Body of pancreas (tissue), 4 donors: ENCODE measurements at regions not wholly inside any gene's neighbourhood (a gene's known extent, or its start where the extent isn't known, plus 50 kb on each side); places are given as distances from the start of the nearest gene placed in this dataset.

ENCODE experiments used
- ATAC-seq: fragments of 150-250 bp; one replicate; pipeline ENCODE4 v1.9.1; 2016
- DNase-seq, 4 donors: peaks; one replicate each; pipeline ENCODE4 v3.0.0-alpha.2; 2019
- H3K27ac ChIP-seq, 4 donors: fragments of 200-600 bp; sonication (generic); 1 replicate in 3 of 4; 2 replicates in 1 of 4; pipeline versions ENCODE4 v1.5.1 to v1.6.1; 2016 to 2019; ENCODE audit warnings: mild to moderate bottlenecking in 1 of 4, mixed read lengths in 1 of 4, moderate library complexity in 1 of 4
- H3K27me3 ChIP-seq, 2 donors: fragments of 200-600 bp; sonication (generic); one replicate each; pipeline ENCODE4 v1.6.0; 2016; ENCODE audit warnings: mild to moderate bottlenecking in 1 of 2
- H3K36me3 ChIP-seq, 2 donors: fragments of 200-600 bp; sonication (generic); replicated peaks in 1 of 2; 2 replicates each; pipeline ENCODE4 v1.5.1; 2016; ENCODE audit warnings: low read depth in 2 of 2; ENCODE audit not compliant: insufficient read depth in 1 of 2
- H3K4me1 ChIP-seq: fragments of 200-600 bp; sonication (generic); one replicate; pipeline ENCODE4 v1.6.0; 2016
- H3K4me3 ChIP-seq, 2 donors: fragments of 200-600 bp; sonication (generic); 1 replicate in 1 of 2; 2 replicates in 1 of 2; pipeline ENCODE4 v1.5.1; 2016 to 2019
- H3K9me3 ChIP-seq, 3 donors: fragments of 200-600 bp; sonication (generic); 1 replicate in 2 of 3; 2 replicates in 1 of 3; pipeline ENCODE4 v1.5.1; 2016
- CTCF ChIP-seq, 7 experiments: fragments of 450-650 bp in 4 of 7; fragments of 200-600 bp in 3 of 7; sonication (generic) in 3 of 7; IDR thresholded peaks; one replicate each; pipeline ENCODE4 v1.5.1; 2016 to 2019; ENCODE audit warnings: antibody characterized with exemption in 7 of 7
- POLR2A ChIP-seq, 3 donors: fragments of 450-650 bp; IDR thresholded peaks; one replicate each; pipeline ENCODE4 v1.6.1; 2016; ENCODE audit warnings: antibody characterized with exemption in 3 of 3, mild to moderate bottlenecking in 2 of 3
- WGBS, 2 donors: methylation state at CpG; one replicate each; pipeline ENCODE4 v1.1.5; 2017; 5-methylcytosine and 5-hydroxymethylcytosine counted together
- intact Hi-C: fragments of 100-400 bp; cut with DNase I; formaldehyde crosslinking; loops from one replicate; pipeline ENCODE4 v1.15.1; 2023

- no peaks in the 10 kb centered on the region for H3K9me3 ChIP-seq
- TF ChIP-seq POLR2A (IDR thresholded peaks at IDR 0.05) (no peak), CTCF (IDR thresholded peaks at IDR 0.05) (no peak)
- no peak for DNase-seq
- H3K36me3 ChIP-seq: no peaks in the 10 kb centered on the region
- H3K4me1 ChIP-seq: peaks cover 2% of the 10 kb centered on the region
- no peak for ATAC-seq
- H3K27ac ChIP-seq: no peak overlapping the region
- intact Hi-C loops: no loop called here
- no peak overlapping the region for H3K4me3 ChIP-seq
- 73 to 93% methylated on average over 2 of the region's 2 CpGs for WGBS, 2 donors
- H3K27me3 ChIP-seq: no peaks in the 10 kb centered on the region
Measured at GRCh38 chr6:90402831-90403192, 106.2 kb upstream of the BACH2 start.

- Histone ChIP-seq H3K9me3 (no peaks in the 10 kb centered on the region), H3K4me3 (no peak overlapping the region), H3K27ac (no peak overlapping the region), H3K36me3 (no peaks in the 10 kb centered on the region), H3K27me3 (no peaks in the 10 kb centered on the region), H3K4me1 (peaks cover 7% of the 10 kb centered on the region)
- no peak for TF ChIP-seq CTCF (IDR thresholded peaks at IDR 0.05)
- TF ChIP-seq POLR2A (IDR thresholded peaks at IDR 0.05): no peak
- WGBS, 2 donors: 68 to 70% methylated on average over 10 of the region's 10 CpGs
- no peak for DNase-seq
- intact Hi-C loops: no loop called here
- ATAC-seq: no peak
Measured at GRCh38 chr6:90401933-90402830, 105.5 kb upstream of the BACH2 start.

GRCh38 chr6:90399970-90400369, 103.3 kb upstream of the BACH2 start:
- H3K4me1 ChIP-seq: peaks cover 7% of the 10 kb centered on the region
- TF ChIP-seq POLR2A (IDR thresholded peaks at IDR 0.05) (no peak), CTCF (IDR thresholded peaks at IDR 0.05) (no peak)
- intact Hi-C loops: loop anchor here (10.0 kb wide), 1 partner anchor 435 kb away; no protein-coding TSS in a partner anchor
- no peak for DNase-seq
- WGBS, 2 donors: 79 to 81% methylated on average over 12 of the region's 12 CpGs
- no peaks in the 10 kb centered on the region for H3K36me3 ChIP-seq
- no peak overlapping the region for H3K27ac ChIP-seq
- H3K4me3 ChIP-seq: no peak overlapping the region
- no peak for ATAC-seq
- no peaks in the 10 kb centered on the region for H3K9me3 ChIP-seq
- H3K27me3 ChIP-seq: no peaks in the 10 kb centered on the region

- 40 to 41% methylated on average over 5 of the region's 5 CpGs for WGBS, 2 donors
- intact Hi-C loops: loop anchor here (10.0 kb wide), 1 partner anchor 433 kb away; no protein-coding TSS in a partner anchor
- no peaks in the 10 kb centered on the region for H3K36me3 ChIP-seq
- H3K9me3 ChIP-seq: no peaks in the 10 kb centered on the region
- TF ChIP-seq CTCF (IDR thresholded peaks at IDR 0.05) (no peak), POLR2A (IDR thresholded peaks at IDR 0.05) (no peak)
- H3K4me1 ChIP-seq: peaks cover 7% of the 10 kb centered on the region
- ATAC-seq (peak; percentile 87), DNase-seq (peak; percentile 22 to 61 (median 49))
- H3K4me3 ChIP-seq: no peak overlapping the region
- no peak overlapping the region for H3K27ac ChIP-seq
- no peaks in the 10 kb centered on the region for H3K27me3 ChIP-seq
Measured at GRCh38 chr6:90397929-90398674, 101.5 kb upstream of the BACH2 start.
